Erythroblast (primary cell): ENCODE measurements at regions not wholly inside any gene's neighbourhood (a gene's known extent, or its start where the extent isn't known, plus 50 kb on each side); places are given as distances from the start of the nearest gene placed in this dataset.
A peak's percentile ranks its signal among the peaks of the same experiment; 100 is the strongest.
"Not testable (repeated sequence)": the region's sequence is repeated elsewhere in the genome, so short reads cannot be mapped to it uniquely, and the experiment has no call there.

ENCODE experiments used
- DNase-seq, 2 experiments: peaks; one replicate each; lab custom pipeline; 2025; lab: John Stamatoyannopoulos, UW
- GATA1 ChIP-seq: IDR thresholded peaks from 2 replicates; pipeline ENCODE4 v1.6.1; 2011; ENCODE audit warnings: low read depth, mild to moderate bottlenecking, control low read depth, low read length, moderate library complexity
- POLR2A ChIP-seq: IDR thresholded peaks from 2 replicates; pipeline ENCODE4 v1.6.1; 2011; ENCODE audit warnings: mild to moderate bottlenecking, low read length

- TF ChIP-seq GATA1 (no peak), POLR2A (no peak)
- DNase-seq, result no peak
Observed at GRCh38 chr9:3740690-3741419, 215.1 kb upstream of the RFX3 start.

GRCh38 chr9:3736161-3736560 is 210.4 kb upstream of the RFX3 start:
- DNase-seq, result no peak
- no peak for TF ChIP-seq POLR2A
- TF ChIP-seq GATA1, result no peak

DNA sequence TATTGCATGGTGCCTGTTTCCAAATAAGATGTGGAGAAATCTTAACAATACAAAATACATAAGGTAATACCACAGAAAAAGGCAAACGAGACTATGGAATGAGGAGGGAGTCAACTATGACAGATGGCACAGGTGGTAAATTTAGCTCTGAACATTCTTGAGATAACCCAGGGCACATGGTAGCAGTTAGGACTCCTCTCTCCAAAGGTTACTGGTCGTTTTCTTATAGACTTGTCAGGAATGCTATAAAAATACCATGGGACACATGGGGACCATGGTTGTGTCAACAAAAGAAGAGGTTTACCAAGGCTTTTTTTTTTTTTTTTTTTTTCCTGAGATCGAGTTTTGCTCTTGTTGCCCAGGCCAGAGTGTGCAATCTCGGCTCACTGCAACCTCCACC is 209.4 kb upstream of the RFX3 start:
- no peak for DNase-seq
- TF ChIP-seq POLR2A, result no peak
- TF ChIP-seq GATA1, result no peak

- not testable (repeated sequence) for DNase-seq
Observed at GRCh38 chr9:3733527-3734262, 207.9 kb upstream of the RFX3 start.

DNA sequence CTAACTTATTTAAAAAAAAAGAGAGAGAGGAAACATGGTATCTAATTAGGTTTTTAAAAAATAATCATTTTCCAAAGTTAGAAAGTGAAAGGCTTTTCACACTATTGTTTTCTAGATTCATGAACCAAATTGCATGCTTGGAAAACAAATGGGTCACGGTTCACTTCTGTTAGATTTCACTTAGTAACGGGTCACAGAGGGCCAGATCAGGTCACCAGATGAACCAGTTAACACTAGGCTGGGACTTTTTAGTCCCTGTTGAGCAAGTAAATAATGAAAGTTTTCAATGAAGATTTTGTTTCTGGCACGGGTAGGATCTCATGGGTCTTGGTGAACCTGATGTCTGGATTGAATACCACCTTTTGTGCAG is 207.2 kb upstream of the RFX3 start:
- no peak for DNase-seq
- TF ChIP-seq GATA1 (no peak), POLR2A (no peak)

DNA sequence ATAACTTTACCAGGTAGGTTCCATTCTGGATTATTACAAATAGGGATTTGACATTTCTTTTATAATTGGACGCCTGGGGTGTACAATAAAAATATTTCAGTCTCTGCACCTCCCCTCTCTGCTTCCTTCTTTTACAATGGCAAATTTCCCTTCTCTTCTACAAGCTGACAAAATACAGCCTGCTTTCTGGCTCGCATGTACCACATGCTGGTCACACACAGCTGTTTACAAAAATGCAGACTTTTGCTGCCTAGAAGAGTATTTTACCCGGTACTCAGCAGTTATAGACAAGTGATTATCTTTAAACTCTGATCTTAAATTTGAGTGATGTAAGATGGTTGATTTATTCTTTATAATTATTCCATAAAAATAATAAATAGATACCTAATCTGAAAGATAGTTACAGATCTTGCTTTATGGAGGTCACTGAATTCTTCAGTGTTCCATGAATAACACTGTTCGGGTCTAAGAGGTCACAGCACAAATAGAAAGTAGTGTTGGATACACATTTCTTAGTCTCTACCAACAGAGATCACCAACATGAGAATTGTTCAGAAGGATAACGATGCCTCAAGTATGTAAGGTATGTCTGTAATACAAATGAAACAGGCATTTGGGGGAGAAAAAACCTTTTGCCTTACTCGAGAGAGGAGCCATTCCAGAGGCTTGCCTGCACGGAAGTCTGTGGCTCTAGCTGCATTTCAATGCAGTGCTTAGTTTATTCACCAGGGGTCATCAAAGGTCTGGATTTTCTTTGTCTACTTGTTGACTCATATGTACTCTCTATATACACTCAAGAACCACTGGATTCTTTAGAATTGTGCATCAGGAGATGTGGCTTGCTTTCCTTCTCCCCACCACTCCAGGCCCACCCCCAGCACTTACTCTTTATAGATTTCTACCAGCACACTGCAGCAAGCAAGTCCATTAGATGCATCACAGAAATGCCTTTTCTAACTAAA is 206.6 kb upstream of the RFX3 start:
- peak; percentile 28 to 53 for DNase-seq
- TF ChIP-seq POLR2A, result no peak

GRCh38 chr9:3730511-3730922 is 204.7 kb upstream of the RFX3 start:
- TF ChIP-seq GATA1 (no peak), POLR2A (no peak)
- no peak for DNase-seq

GRCh38 chr9:3721096-3721495 is 195.3 kb upstream of the RFX3 start:
- TF ChIP-seq POLR2A, result no peak
- no peak for TF ChIP-seq GATA1

DNA sequence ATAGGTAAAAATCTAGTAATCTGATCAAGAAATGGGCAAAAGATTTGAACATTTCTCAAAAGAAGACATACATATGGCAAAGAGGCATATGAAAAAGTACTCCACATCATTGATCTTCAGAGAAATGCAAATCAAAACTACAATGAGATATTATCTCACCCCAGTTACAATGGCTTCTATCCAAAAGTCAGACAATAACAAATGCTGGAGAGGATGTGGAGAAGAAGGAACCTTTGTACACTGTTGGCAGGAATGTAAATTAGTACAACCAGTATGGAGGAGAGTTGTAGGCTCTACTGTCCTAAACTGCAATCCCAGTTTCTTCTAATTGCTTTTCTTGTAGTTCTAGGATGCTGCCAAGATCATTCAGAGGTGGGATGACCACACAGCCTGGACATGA is 193.5 kb upstream of the RFX3 start:
- DNase-seq, result no peak
- no peak for TF ChIP-seq GATA1
- TF ChIP-seq POLR2A, result no peak

More at GRCh38 chr9:3721096-3721495, 195.3 kb upstream of the RFX3 start:
- no peak for DNase-seq

GRCh38 chr9:3716415-3716814 is 190.6 kb upstream of the RFX3 start:
- no peak for TF ChIP-seq GATA1
- no peak for TF ChIP-seq POLR2A
- no peak for DNase-seq

DNA sequence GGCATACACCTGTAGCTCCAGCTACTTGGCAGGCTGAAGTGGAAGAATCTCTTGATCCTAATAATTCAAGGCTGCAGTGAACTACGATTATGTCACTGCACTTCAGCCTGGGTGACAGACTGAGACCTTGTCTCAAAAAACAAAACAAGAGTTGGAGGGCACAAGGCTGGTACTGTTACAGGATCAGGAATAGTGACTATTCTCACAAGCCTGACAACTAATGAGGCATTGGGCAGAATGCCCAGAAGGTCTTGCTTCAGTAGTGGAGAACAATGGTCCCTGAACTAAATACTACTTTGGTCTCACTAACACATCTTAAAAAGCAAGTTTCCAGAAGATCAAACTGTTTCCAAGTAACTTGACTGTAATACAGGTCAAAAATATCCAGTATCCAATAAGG is 182.9 kb upstream of the RFX3 start:
- no peak for TF ChIP-seq GATA1
- TF ChIP-seq POLR2A, result no peak
- no peak for DNase-seq

DNA sequence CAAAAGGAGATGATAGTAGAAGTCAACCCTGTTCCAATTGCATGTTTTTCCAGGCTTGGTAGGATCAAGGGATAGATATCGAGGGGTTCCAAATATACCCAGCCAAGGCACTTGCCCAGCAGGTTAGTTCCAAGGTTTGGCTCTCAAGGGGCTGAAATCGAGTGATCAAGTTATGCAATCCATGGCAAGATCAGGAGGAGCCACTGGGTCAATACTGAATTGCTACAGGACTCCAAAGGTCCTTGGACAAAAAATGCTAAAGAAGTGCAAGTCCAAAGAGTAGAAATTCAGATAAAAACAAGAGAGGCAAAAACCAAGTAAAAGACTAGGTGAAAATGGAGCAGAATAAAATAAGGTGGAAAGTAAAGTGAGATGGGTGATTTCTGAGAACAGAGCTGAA is 179.1 kb upstream of the RFX3 start:
- no peak for DNase-seq
- TF ChIP-seq POLR2A (no peak), GATA1 (no peak)

GRCh38 chr9:3700772-3701171 is 175.0 kb upstream of the RFX3 start:
- no peak for DNase-seq
- TF ChIP-seq POLR2A (no peak), GATA1 (no peak)

- TF ChIP-seq POLR2A, result no peak
- TF ChIP-seq GATA1, result no peak
- no peak for DNase-seq
Observed at GRCh38 chr9:3699883-3700282, 174.1 kb upstream of the RFX3 start.

- no peak for DNase-seq
- no peak for TF ChIP-seq POLR2A
- TF ChIP-seq GATA1, result no peak
Observed at GRCh38 chr9:3698531-3698930, 172.7 kb upstream of the RFX3 start.
